ENCODE measurements at regions not wholly inside any gene's neighbourhood (a gene's known extent, or its start where the extent isn't known, plus 50 kb on each side); places are given as distances from the start of the nearest gene placed in this dataset.
A peak's percentile ranks its signal among the peaks of the same experiment; 100 is the strongest.

GRCh38 chr5:164671640-164672039, 1166.2 kb downstream of the MAT2B start:
- ATAC-seq (ENCODE audit: low read depth) = no peak
- no peak overlapping the region for H3K27ac ChIP-seq (ENCODE audit: poor library complexity, severe bottlenecking)
- TF ChIP-seq CTCF (IDR thresholded peaks at IDR 0.05; ENCODE audit: poor library complexity, severe bottlenecking) = no peak

GRCh38 chr5:164672205-164672604, 1166.8 kb downstream of the MAT2B start:
- no peak for DNase-seq (ENCODE audit: low spot score)
- Histone ChIP-seq H3K4me3 (ENCODE audit: severe bottlenecking) (no peak overlapping the region), H3K27me3 (ENCODE audit: insufficient read depth, poor library complexity, severe bottlenecking) (peaks cover 3% of the 10 kb centered on the region), H3K9me3 (ENCODE audit: severe bottlenecking) (no peaks in the 10 kb centered on the region), H3K4me1 (ENCODE audit: insufficient read depth, poor library complexity, severe bottlenecking) (no peaks in the 10 kb centered on the region), H3K36me3 (ENCODE audit: low read depth) (no peaks in the 10 kb centered on the region), H3K27ac (ENCODE audit: poor library complexity, severe bottlenecking) (no peak overlapping the region)
- no peak for ATAC-seq (ENCODE audit: low read depth)
- no peak for TF ChIP-seq CTCF (IDR thresholded peaks at IDR 0.05; ENCODE audit: poor library complexity, severe bottlenecking)

More at GRCh38 chr5:164671640-164672039, 1166.2 kb downstream of the MAT2B start:
- Histone ChIP-seq H3K27me3 (ENCODE audit: insufficient read depth, poor library complexity, severe bottlenecking) (peaks cover 3% of the 10 kb centered on the region), H3K4me3 (ENCODE audit: severe bottlenecking) (no peak overlapping the region), H3K9me3 (ENCODE audit: severe bottlenecking) (no peaks in the 10 kb centered on the region), H3K4me1 (ENCODE audit: insufficient read depth, poor library complexity, severe bottlenecking) (no peaks in the 10 kb centered on the region), H3K36me3 (ENCODE audit: low read depth) (no peaks in the 10 kb centered on the region)
- DNase-seq (ENCODE audit: low spot score) = no peak

DNA sequence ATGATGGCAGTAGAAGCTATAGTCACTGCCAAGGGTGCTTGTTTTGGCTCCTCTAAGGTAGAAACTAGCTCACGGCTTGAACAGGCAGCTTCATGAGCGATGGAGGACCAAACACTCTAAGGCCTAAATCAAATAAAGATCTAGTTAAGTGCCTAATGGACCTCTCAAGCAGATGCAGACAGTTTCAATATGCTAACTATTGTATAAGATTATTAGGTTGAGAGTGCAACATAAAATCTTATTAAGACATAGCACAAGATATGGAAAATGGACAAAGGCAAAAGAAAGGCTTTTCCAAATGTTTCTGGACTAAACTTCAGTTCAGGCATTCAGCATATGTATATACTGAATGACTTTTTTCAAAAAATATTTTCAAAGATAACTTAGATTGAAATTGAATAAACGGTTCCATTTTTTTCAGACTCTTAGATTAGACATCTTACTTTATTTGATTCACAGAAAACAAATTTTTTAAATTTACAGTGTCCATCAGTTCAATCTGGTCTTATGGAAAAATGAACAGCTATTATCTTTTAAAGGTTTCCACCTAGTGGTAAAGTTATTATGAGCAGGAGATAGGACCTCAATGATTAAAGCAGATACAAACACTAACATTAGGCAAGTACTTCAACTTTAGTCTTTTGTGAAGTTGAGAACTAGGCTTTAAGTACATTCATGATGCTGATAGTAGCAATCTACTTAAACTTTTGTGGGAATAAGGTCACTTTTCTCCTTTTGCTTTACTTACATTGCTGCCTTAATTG, 1167.7 kb downstream of the MAT2B start:
- TF ChIP-seq CTCF (IDR thresholded peaks at IDR 0.05; ENCODE audit: poor library complexity, severe bottlenecking) = peak; percentile 64
- H3K4me1 ChIP-seq (ENCODE audit: insufficient read depth, poor library complexity, severe bottlenecking) = no peaks in the 10 kb centered on the region
- no peaks in the 10 kb centered on the region for H3K9me3 ChIP-seq (ENCODE audit: severe bottlenecking)
- peaks cover 3% of the 10 kb centered on the region for H3K27me3 ChIP-seq (ENCODE audit: insufficient read depth, poor library complexity, severe bottlenecking)
- no peaks in the 10 kb centered on the region for H3K36me3 ChIP-seq (ENCODE audit: low read depth)
- H3K27ac ChIP-seq (ENCODE audit: poor library complexity, severe bottlenecking) = no peak overlapping the region
- no peak overlapping the region for H3K4me3 ChIP-seq (ENCODE audit: severe bottlenecking)
- ATAC-seq (ENCODE audit: low read depth) (peak; percentile 51; the same call in 1 of the 3 replicates), DNase-seq (ENCODE audit: low spot score) (no peak)

DNA sequence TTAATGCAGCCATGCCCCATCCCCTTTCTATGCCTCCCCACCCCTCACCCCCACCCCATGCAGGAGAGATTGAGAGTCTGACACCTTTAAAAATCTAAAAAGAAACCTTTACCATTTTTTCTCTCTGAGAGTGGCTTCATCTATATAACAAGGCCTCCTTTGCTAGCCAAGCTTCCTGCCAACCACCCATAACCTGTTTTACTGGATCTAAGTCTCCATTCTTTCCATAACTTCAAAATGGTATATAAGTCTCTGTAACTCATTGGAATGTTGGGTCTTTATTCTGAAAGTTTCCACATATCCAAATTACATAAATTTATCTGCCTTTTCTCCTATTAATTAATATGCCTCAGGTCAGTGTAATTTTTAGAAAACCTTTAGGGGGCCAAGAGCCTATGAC, 1174.0 kb downstream of the MAT2B start:
- no peaks in the 10 kb centered on the region for H3K9me3 ChIP-seq (ENCODE audit: severe bottlenecking)
- no peak for ATAC-seq (ENCODE audit: low read depth)
- H3K4me3 ChIP-seq (ENCODE audit: severe bottlenecking) = no peak overlapping the region
- no peaks in the 10 kb centered on the region for H3K27me3 ChIP-seq (ENCODE audit: insufficient read depth, poor library complexity, severe bottlenecking)
- H3K4me1 ChIP-seq (ENCODE audit: insufficient read depth, poor library complexity, severe bottlenecking) = no peaks in the 10 kb centered on the region
- no peaks in the 10 kb centered on the region for H3K36me3 ChIP-seq (ENCODE audit: low read depth)
- no peak for TF ChIP-seq CTCF (IDR thresholded peaks at IDR 0.05; ENCODE audit: poor library complexity, severe bottlenecking)
- no peak overlapping the region for H3K27ac ChIP-seq (ENCODE audit: poor library complexity, severe bottlenecking)
- DNase-seq (ENCODE audit: low spot score) = no peak

DNA sequence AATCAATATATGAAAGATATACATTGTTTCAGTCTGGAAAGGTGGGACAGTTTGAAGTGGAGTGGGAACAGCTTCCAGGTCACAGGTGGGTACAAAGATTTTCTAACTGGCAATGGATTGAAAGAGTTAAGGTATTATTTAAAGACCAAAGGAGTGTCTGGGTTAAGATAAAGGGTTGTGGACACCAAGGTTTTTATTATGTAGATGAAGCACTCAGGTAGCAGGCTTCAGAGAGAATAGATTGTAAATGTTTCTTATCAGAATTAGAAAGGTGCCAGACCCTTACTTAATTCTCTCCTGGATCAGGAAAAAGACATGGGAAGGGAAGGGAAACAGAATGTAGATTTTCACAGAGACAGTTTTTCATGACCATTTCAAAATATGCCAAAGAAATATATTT, 1174.8 kb downstream of the MAT2B start:
- Histone ChIP-seq H3K27me3 (ENCODE audit: insufficient read depth, poor library complexity, severe bottlenecking) (no peaks in the 10 kb centered on the region), H3K27ac (ENCODE audit: poor library complexity, severe bottlenecking) (no peak overlapping the region), H3K9me3 (ENCODE audit: severe bottlenecking) (no peaks in the 10 kb centered on the region), H3K4me1 (ENCODE audit: insufficient read depth, poor library complexity, severe bottlenecking) (no peaks in the 10 kb centered on the region), H3K4me3 (ENCODE audit: severe bottlenecking) (no peak overlapping the region), H3K36me3 (ENCODE audit: low read depth) (no peaks in the 10 kb centered on the region)
- DNase-seq (ENCODE audit: low spot score) = no peak
- TF ChIP-seq CTCF (IDR thresholded peaks at IDR 0.05; ENCODE audit: poor library complexity, severe bottlenecking) = no peak
- ATAC-seq (ENCODE audit: low read depth) = no peak
